ENCODE measurements at regions not wholly inside any gene's neighbourhood (a gene's known extent, or its start where the extent isn't known, plus 50 kb on each side); places are given as distances from the start of the nearest gene placed in this dataset.
"Not testable (repeated sequence)": the region's sequence is repeated elsewhere in the genome, so short reads cannot be mapped to it uniquely, and the experiment has no call there.

DNA sequence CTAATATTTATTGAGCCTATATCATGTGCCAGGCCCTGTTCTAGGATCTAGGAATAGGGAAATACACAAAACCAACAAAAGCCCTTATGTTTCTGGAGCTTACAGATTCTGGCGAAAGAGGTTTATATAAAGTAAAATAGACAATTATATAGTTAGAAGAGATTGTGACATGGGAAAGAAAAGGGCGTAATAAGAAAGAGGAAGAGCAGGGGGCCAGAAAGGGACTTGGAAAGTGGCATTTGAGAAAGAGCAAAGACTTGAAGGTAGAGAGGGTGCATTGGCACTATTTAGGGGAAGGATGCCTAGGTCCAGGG lies 322.5 kb upstream of the FAM78B start:
- H3K27ac ChIP-seq, result peak overlapping the region in 1 of 2 donors; percentile 75
- peaks cover 0 to 9% of the 10 kb centered on the region in 2 donors for H3K4me1 ChIP-seq
- H3K9me3 ChIP-seq, result no peaks in the 10 kb centered on the region
- intact Hi-C loops (cut with DNase I), result no loop called here
- no peaks in the 10 kb centered on the region for H3K36me3 ChIP-seq
- no peak for TF ChIP-seq CTCF (IDR thresholded peaks at IDR 0.05)
- H3K27me3 ChIP-seq, result no peaks in the 10 kb centered on the region
- ATAC-seq (no peak), DNase-seq (no peak)
- H3K4me3 ChIP-seq, result peak overlapping the region in 1 of 2 donors; percentile 37

DNA sequence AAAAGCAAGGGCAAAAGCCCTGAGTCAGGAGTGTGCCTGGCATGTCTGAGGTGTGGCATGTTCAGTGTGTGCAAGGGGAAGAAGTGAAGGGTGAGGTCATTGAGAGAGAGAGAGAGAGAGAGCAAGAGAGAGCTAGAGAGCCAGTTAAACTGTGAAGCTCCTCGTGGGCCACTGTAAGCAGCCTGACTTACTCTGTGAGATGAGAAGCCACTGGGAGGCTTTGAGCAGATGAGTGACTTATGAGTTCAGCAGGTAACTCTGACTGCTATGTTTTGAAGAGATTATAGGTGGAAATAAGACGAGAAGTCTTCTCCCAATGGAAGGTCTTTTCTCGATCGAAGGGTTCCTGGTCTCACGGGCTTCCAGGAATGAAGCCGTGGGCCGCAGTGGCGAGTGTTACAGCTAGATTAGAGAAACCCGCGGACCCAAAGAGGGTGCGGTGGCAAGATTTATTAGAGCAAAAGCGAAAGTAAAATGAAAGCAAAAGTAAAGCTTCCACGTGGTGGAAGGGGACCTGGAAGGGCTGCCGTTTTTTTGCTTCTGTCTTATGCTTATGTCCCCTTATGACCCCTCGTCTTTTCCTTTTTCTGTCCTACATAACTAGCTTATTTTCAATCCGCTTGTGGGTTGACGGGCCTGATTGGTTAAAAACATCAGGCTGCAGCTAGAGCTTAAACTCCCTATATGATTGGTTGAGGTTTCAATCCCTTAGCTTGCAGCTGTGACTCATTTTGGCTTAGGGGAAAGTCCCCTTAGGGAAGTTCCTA lies 323.1 kb upstream of the FAM78B start:
- peak; percentile 83 for ATAC-seq
- Histone ChIP-seq H3K27me3 (no peaks in the 10 kb centered on the region), H3K4me1 (peaks cover 0 to 9% of the 10 kb centered on the region in 2 donors), H3K27ac (peak overlapping the region; percentile 19 to 75), H3K9me3 (no peaks in the 10 kb centered on the region), H3K36me3 (no peaks in the 10 kb centered on the region), H3K4me3 (peak overlapping the region; percentile 19 to 37)
- intact Hi-C loops (cut with DNase I), result no loop called here
- DNase-seq, result peak in 2 of 4 donors; percentile 36 to 61
- no peak for TF ChIP-seq CTCF (IDR thresholded peaks at IDR 0.05)

DNA sequence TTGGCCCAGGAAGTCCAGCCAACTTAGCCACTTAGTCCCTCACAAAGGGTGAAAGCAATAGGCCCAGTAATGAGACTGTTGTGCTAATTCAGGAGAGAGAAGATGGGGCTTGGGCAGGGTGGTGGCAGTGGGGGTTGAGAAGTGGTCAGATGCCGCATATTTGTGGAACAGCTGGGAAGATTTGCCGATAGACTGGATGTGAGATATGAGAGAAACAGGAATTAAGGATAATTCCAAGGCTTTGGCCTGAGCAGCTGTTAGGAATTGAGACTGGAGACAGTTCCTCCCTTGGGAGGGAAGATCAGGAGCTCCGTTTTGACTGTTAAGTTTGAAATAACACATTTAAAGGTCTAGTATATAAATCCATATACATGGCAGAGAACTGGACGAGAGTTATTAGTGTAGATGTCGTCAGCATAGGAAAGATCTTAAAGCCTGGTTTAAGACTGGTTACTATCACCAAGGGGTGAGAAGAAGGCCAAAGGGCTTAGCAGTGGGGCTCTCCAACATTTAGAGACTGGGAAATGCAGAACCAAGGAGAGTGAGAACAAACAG lies 323.7 kb upstream of the FAM78B start:
- TF ChIP-seq CTCF (IDR thresholded peaks at IDR 0.05), result no peak
- Histone ChIP-seq H3K36me3 (no peaks in the 10 kb centered on the region), H3K4me1 (peaks cover 0 to 9% of the 10 kb centered on the region in 2 donors), H3K27ac (peak overlapping the region in 1 of 2 donors; percentile 75), H3K4me3 (peak overlapping the region in 1 of 2 donors; percentile 37), H3K9me3 (no peaks in the 10 kb centered on the region), H3K27me3 (no peaks in the 10 kb centered on the region)
- no peak for ATAC-seq
- intact Hi-C loops (cut with DNase I), result no loop called here
- DNase-seq, result no peak

DNA sequence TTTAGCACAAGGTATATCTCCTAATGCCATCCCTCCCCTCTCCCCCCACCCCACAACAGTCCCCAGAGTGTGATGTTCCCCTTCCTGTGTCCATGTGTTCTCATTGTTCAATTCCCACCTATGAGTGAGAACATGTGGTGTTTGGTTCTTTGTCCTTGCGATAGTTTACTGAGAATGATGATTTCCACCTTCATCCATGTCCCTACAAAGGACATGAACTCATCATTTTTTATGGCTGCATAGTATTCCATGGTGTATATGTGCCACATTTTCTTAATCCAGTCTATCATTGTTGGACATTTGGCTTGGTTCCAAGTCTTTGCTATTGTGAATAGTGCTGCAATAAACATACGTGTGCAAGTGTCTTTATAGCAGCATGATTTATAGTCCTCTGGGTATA lies 327.0 kb upstream of the FAM78B start:
- H3K27me3 ChIP-seq; H3K27ac ChIP-seq; H3K4me3 ChIP-seq; intact Hi-C loops (cut with DNase I); H3K4me1 ChIP-seq; ATAC-seq; H3K9me3 ChIP-seq; H3K36me3 ChIP-seq; DNase-seq: not testable (repeated sequence)

GRCh38 chr1:166507347-166507746 lies 331.9 kb upstream of the POGK start:
- DNase-seq, result no peak
- ATAC-seq, result no peak
- intact Hi-C loops (cut with DNase I), result no loop called here
- H3K27ac ChIP-seq, result no peak overlapping the region
- no peak for TF ChIP-seq CTCF (IDR thresholded peaks at IDR 0.05)
- H3K36me3 ChIP-seq, result no peaks in the 10 kb centered on the region
- no peak overlapping the region for H3K4me3 ChIP-seq
- no peaks in the 10 kb centered on the region for H3K4me1 ChIP-seq
- peaks cover 0 to 7% of the 10 kb centered on the region in 2 donors for H3K9me3 ChIP-seq
- no peaks in the 10 kb centered on the region for H3K27me3 ChIP-seq
